HEK293 (cell line): ENCODE measurements at regions not wholly inside any gene's neighbourhood (a gene's known extent, or its start where the extent isn't known, plus 50 kb on each side); places are given as distances from the start of the nearest gene placed in this dataset.

Source experiments
- CTCF ChIP-seq: fragments of 450-650 bp; formaldehyde crosslinking; IDR thresholded peaks from 2 replicates; pipeline ENCODE4 v1.5.1; 2016; ENCODE audit warnings: missing biosample characterization, missing genetic modification characterization
- PBX3 ChIP-seq: sonication (generic); formaldehyde crosslinking; IDR thresholded peaks from 2 replicates; pipeline ENCODE4 v1.8.1; 2022; ENCODE audit warnings: mild to moderate bottlenecking, moderate library complexity, missing genetic modification reagents
- REST ChIP-seq: fragments of 450-650 bp; formaldehyde crosslinking; IDR thresholded peaks from 2 replicates; pipeline ENCODE4 v1.5.1; 2016; ENCODE audit warnings: missing biosample characterization, missing genetic modification characterization
- ZBTB6 ChIP-seq: fragments of 450-650 bp; formaldehyde crosslinking; IDR thresholded peaks from 2 replicates; pipeline ENCODE4 v1.5.1; 2017; ENCODE audit warnings: missing biosample characterization, missing genetic modification characterization
- ZFHX2 ChIP-seq: fragments of 450-650 bp; formaldehyde crosslinking; conservative IDR thresholded peaks from 2 replicates; pipeline ENCODE4 v1.5.1; 2016; ENCODE audit warnings: missing biosample characterization, missing genetic modification characterization
- ZNF24 ChIP-seq: fragments of 450-650 bp; formaldehyde crosslinking; IDR thresholded peaks from 2 replicates; pipeline ENCODE4 v1.5.1; 2016; ENCODE audit warnings: missing biosample characterization, missing genetic modification characterization

- no peak for TF ChIP-seq REST (tag by site-specific recombination)
- no peak for TF ChIP-seq PBX3 (CRISPR knock-in tag)
- TF ChIP-seq ZBTB6 (tag by site-specific recombination), result no peak
- no peak for TF ChIP-seq CTCF (tag by site-specific recombination)
- no peak for TF ChIP-seq ZFHX2 (tag by site-specific recombination)
- no peak for TF ChIP-seq ZNF24
Observed at GRCh38 chr12:24256684-24257083, 307.2 kb upstream of the SOX5 start.
